ENCODE measurements at regions not wholly inside any gene's neighbourhood (a gene's known extent, or its start where the extent isn't known, plus 50 kb on each side); places are given as distances from the start of the nearest gene placed in this dataset.

- Histone ChIP-seq H3K27ac (ENCODE audit: low read depth, low read length, poor library complexity, severe bottlenecking) (no peak overlapping the region), H4K20me1 (ENCODE audit: insufficient read depth, low read length) (no peaks in the 10 kb centered on the region), H3K79me2 (ENCODE audit: insufficient read depth, low read length) (no peaks in the 10 kb centered on the region), H2AFZ (ENCODE audit: low read length) (no peak overlapping the region), H3K4me2 (ENCODE audit: low read length) (no peak overlapping the region), H3K36me3 (ENCODE audit: insufficient read depth, low read length) (no peaks in the 10 kb centered on the region), H3K9me3 (ENCODE audit: low read length) (no peaks in the 10 kb centered on the region), H3K9ac (ENCODE audit: low read length) (no peak overlapping the region), H3K4me1 (ENCODE audit: insufficient read depth, low read length, severe bottlenecking) (no peaks in the 10 kb centered on the region), H3F3A (ENCODE audit: insufficient read depth, low read length) (no peaks in the 10 kb centered on the region), H3K4me3 (ENCODE audit: low read depth, low read length, poor library complexity, severe bottlenecking) (no peak overlapping the region), H3K27me3 (ENCODE audit: insufficient read depth, low read length) (no peaks in the 10 kb centered on the region), H3K9me2 (ENCODE audit: low read depth, low read length) (no peaks in the 10 kb centered on the region)
- no peak for TF ChIP-seq EZH2 (IDR thresholded peaks at IDR 0.05; ENCODE audit: borderline replicate concordance, low read length)
Measured at GRCh38 chr10:64952042-64952441, 1430.8 kb downstream of the REEP3 start.

GRCh38 chr10:64956441-64956840 is 1435.2 kb downstream of the REEP3 start:
- TF ChIP-seq CTCF (IDR thresholded peaks at IDR 0.05; ENCODE audit: low read length): no peak
- TF ChIP-seq EZH2 (IDR thresholded peaks at IDR 0.05; ENCODE audit: borderline replicate concordance, low read length): no peak
- Histone ChIP-seq H3K9me2 (ENCODE audit: low read depth, low read length) (no peaks in the 10 kb centered on the region), H3K4me1 (ENCODE audit: insufficient read depth, low read length, severe bottlenecking) (no peaks in the 10 kb centered on the region), H3K9ac (ENCODE audit: low read length) (no peak overlapping the region), H3K4me3 (ENCODE audit: low read depth, low read length, poor library complexity, severe bottlenecking) (no peak overlapping the region), H3K27me3 (ENCODE audit: insufficient read depth, low read length) (no peaks in the 10 kb centered on the region), H4K20me1 (ENCODE audit: insufficient read depth, low read length) (no peaks in the 10 kb centered on the region), H3K79me2 (ENCODE audit: insufficient read depth, low read length) (no peaks in the 10 kb centered on the region), H3K4me2 (ENCODE audit: low read length) (no peak overlapping the region), H2AFZ (ENCODE audit: low read length) (no peak overlapping the region), H3K9me3 (ENCODE audit: low read length) (no peaks in the 10 kb centered on the region), H3F3A (ENCODE audit: insufficient read depth, low read length) (no peaks in the 10 kb centered on the region), H3K27ac (ENCODE audit: low read depth, low read length, poor library complexity, severe bottlenecking) (no peak overlapping the region), H3K36me3 (ENCODE audit: insufficient read depth, low read length) (no peaks in the 10 kb centered on the region)

- no peak overlapping the region for H2AFZ ChIP-seq (ENCODE audit: low read length)
- no peaks in the 10 kb centered on the region for H3K27me3 ChIP-seq (ENCODE audit: insufficient read depth, low read length)
- H3K9me3 ChIP-seq (ENCODE audit: low read length): no peaks in the 10 kb centered on the region
- H3K9ac ChIP-seq (ENCODE audit: low read length): no peak overlapping the region
- no peaks in the 10 kb centered on the region for H3F3A ChIP-seq (ENCODE audit: insufficient read depth, low read length)
- no peaks in the 10 kb centered on the region for H3K36me3 ChIP-seq (ENCODE audit: insufficient read depth, low read length)
- no peak overlapping the region for H3K27ac ChIP-seq (ENCODE audit: low read depth, low read length, poor library complexity, severe bottlenecking)
- no peak overlapping the region for H3K4me2 ChIP-seq (ENCODE audit: low read length)
- no peak overlapping the region for H3K4me3 ChIP-seq (ENCODE audit: low read depth, low read length, poor library complexity, severe bottlenecking)
- no peaks in the 10 kb centered on the region for H3K4me1 ChIP-seq (ENCODE audit: insufficient read depth, low read length, severe bottlenecking)
- no peaks in the 10 kb centered on the region for H3K79me2 ChIP-seq (ENCODE audit: insufficient read depth, low read length)
- no peaks in the 10 kb centered on the region for H4K20me1 ChIP-seq (ENCODE audit: insufficient read depth, low read length)
- H3K9me2 ChIP-seq (ENCODE audit: low read depth, low read length): no peaks in the 10 kb centered on the region
- TF ChIP-seq EZH2 (IDR thresholded peaks at IDR 0.05; ENCODE audit: borderline replicate concordance, low read length): no peak
- TF ChIP-seq CTCF (IDR thresholded peaks at IDR 0.05; ENCODE audit: low read length): no peak
Measured at GRCh38 chr10:64959116-64959515, 1437.9 kb downstream of the REEP3 start.

- Histone ChIP-seq H3K9me3 (ENCODE audit: low read length) (no peaks in the 10 kb centered on the region), H3K27me3 (ENCODE audit: insufficient read depth, low read length) (no peaks in the 10 kb centered on the region), H3K36me3 (ENCODE audit: insufficient read depth, low read length) (no peaks in the 10 kb centered on the region), H2AFZ (ENCODE audit: low read length) (no peak overlapping the region), H3K27ac (ENCODE audit: low read depth, low read length, poor library complexity, severe bottlenecking) (no peak overlapping the region), H3K4me3 (ENCODE audit: low read depth, low read length, poor library complexity, severe bottlenecking) (no peak overlapping the region), H3K79me2 (ENCODE audit: insufficient read depth, low read length) (no peaks in the 10 kb centered on the region), H3K4me2 (ENCODE audit: low read length) (no peak overlapping the region), H3K4me1 (ENCODE audit: insufficient read depth, low read length, severe bottlenecking) (no peaks in the 10 kb centered on the region), H3F3A (ENCODE audit: insufficient read depth, low read length) (no peaks in the 10 kb centered on the region), H3K9ac (ENCODE audit: low read length) (no peak overlapping the region), H4K20me1 (ENCODE audit: insufficient read depth, low read length) (no peaks in the 10 kb centered on the region), H3K9me2 (ENCODE audit: low read depth, low read length) (no peaks in the 10 kb centered on the region)
- no peak for TF ChIP-seq CTCF (IDR thresholded peaks at IDR 0.05; ENCODE audit: low read length)
Measured at GRCh38 chr10:64959883-64960282, 1438.7 kb downstream of the REEP3 start.
